NT2/D1 (cell line): ENCODE measurements at regions not wholly inside any gene's neighbourhood (a gene's known extent, or its start where the extent isn't known, plus 50 kb on each side); places are given as distances from the start of the nearest gene placed in this dataset.

Experiments used
- SUZ12 ChIP-seq: IDR thresholded peaks from 2 replicates; pipeline ENCODE4 v1.6.1; 2011; ENCODE audit not compliant: insufficient read length, insufficient read depth; ENCODE audit errors: extremely low read depth
- YY1 ChIP-seq: IDR thresholded peaks from 2 replicates; pipeline ENCODE4 v1.6.1; 2011; ENCODE audit not compliant: insufficient read length, insufficient read depth
- ZNF274 ChIP-seq: IDR thresholded peaks from 2 replicates; pipeline ENCODE4 v1.6.1; 2011; ENCODE audit warnings: mild to moderate bottlenecking, low read depth, low read length

DNA sequence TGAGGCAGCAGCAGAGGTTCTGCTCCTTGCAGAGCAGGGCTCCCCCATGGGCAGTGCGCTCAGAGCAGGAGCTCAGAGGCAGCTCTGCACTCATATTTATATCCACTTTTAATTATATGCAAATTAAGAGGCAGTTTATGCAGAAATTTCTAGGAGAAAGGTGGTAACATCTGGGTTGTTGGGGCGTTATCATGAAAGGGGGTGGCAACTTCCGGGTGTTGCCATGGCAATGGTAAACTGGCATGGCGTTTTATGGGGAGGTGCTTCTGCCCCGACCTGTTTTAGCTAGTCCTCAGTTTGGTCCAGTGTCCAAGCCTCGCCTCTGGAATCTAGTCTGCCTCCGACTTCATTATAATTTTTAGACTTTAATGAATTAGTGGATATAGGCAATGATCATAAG lies 1191.7 kb downstream of the TBC1D22A start:
- no peak for TF ChIP-seq SUZ12
- TF ChIP-seq YY1: no peak
- no peak for TF ChIP-seq ZNF274
